ENCODE measurements at regions not wholly inside any gene's neighbourhood (a gene's known extent, or its start where the extent isn't known, plus 50 kb on each side); places are given as distances from the start of the nearest gene placed in this dataset.

DNA sequence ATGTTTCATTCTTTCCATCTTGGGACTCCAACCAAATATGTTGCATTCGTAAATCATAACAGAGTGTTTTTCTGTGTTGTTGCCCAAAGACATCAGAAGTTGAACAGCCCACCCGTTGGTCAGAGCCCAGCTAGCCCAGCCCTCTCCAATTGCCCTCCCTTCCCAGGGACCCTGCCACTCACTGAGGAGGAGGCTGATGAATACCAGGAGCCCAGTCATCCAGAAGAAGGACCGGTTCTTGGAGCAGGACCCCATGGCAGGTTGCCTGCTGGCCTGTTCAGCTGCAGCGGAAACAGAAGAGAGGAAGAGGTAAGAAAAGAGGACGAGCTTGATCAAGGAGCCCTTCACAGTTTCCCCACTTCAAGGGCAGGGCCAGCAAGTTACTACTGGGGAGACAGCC is 172.2 kb upstream of the ETV3 start:
- no peaks in the 10 kb centered on the region for H3K36me3 ChIP-seq (ENCODE audit: insufficient read depth, low read length)
- H3K4me1 ChIP-seq (ENCODE audit: insufficient read depth, low read length): no peaks in the 10 kb centered on the region
- no peak for DNase-seq (ENCODE audit: insufficient read length, low spot score, missing footprints)
- H3K79me2 ChIP-seq (ENCODE audit: insufficient read depth, low read length): no peaks in the 10 kb centered on the region
- H3K27ac ChIP-seq (ENCODE audit: low read depth, low read length): no peak overlapping the region
- no peak for TF ChIP-seq CTCF (IDR thresholded peaks at IDR 0.05; ENCODE audit: extremely low read depth, low read depth, low read length)
- H3K27me3 ChIP-seq (ENCODE audit: insufficient read depth, low read length): peaks cover 9% of the 10 kb centered on the region
- no peak overlapping the region for H3K4me3 ChIP-seq (ENCODE audit: insufficient read depth, low read length)
- H3K9me3 ChIP-seq (ENCODE audit: low read depth, low read length): no peaks in the 10 kb centered on the region
- H3K4me2 ChIP-seq (ENCODE audit: insufficient read depth, low read length): no peak overlapping the region
- no peaks in the 10 kb centered on the region for H4K20me1 ChIP-seq (ENCODE audit: insufficient read depth, low read length)
- no peak overlapping the region for H2AFZ ChIP-seq (ENCODE audit: low read length)

DNA sequence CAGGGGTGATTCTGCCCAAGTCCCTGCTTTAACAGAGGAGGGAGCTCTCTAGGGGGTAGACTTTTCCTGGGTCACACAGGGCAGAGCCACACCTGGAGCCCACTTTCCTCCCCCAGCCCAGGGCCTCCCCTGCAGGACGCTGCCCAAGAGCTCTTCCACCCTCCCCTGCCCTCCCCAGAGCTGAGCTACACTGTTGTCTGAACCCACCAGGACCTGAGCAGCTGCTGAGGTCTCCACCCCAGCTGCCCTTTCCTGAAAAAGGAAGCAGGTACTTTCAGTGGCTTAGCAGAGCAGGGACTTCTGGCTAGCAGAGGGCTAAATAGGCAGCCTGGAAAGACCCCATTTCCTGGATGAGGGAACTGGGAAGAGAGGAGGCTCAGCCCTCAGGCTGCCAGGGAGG is 169.3 kb upstream of the ETV3 start:
- Histone ChIP-seq H3K4me2 (ENCODE audit: insufficient read depth, low read length) (no peak overlapping the region), H3K27me3 (ENCODE audit: insufficient read depth, low read length) (peaks cover 9% of the 10 kb centered on the region), H3K79me2 (ENCODE audit: insufficient read depth, low read length) (no peaks in the 10 kb centered on the region), H3K4me1 (ENCODE audit: insufficient read depth, low read length) (no peaks in the 10 kb centered on the region), H3K27ac (ENCODE audit: low read depth, low read length) (no peak overlapping the region), H4K20me1 (ENCODE audit: insufficient read depth, low read length) (no peaks in the 10 kb centered on the region), H2AFZ (ENCODE audit: low read length) (no peak overlapping the region), H3K9me3 (ENCODE audit: low read depth, low read length) (no peaks in the 10 kb centered on the region), H3K4me3 (ENCODE audit: insufficient read depth, low read length) (no peak overlapping the region), H3K36me3 (ENCODE audit: insufficient read depth, low read length) (no peaks in the 10 kb centered on the region)
- TF ChIP-seq CTCF (IDR thresholded peaks at IDR 0.05; ENCODE audit: extremely low read depth, low read depth, low read length): no peak
- no peak for DNase-seq (ENCODE audit: insufficient read length, low spot score, missing footprints)

- Histone ChIP-seq H3K4me1 (ENCODE audit: insufficient read depth, low read length) (no peaks in the 10 kb centered on the region), H3K9me3 (ENCODE audit: low read depth, low read length) (no peaks in the 10 kb centered on the region), H3K79me2 (ENCODE audit: insufficient read depth, low read length) (no peaks in the 10 kb centered on the region), H3K36me3 (ENCODE audit: insufficient read depth, low read length) (no peaks in the 10 kb centered on the region), H3K27me3 (ENCODE audit: insufficient read depth, low read length) (peaks cover 9% of the 10 kb centered on the region), H3K4me3 (ENCODE audit: insufficient read depth, low read length) (no peak overlapping the region), H3K4me2 (ENCODE audit: insufficient read depth, low read length) (no peak overlapping the region), H3K27ac (ENCODE audit: low read depth, low read length) (no peak overlapping the region), H2AFZ (ENCODE audit: low read length) (no peak overlapping the region), H4K20me1 (ENCODE audit: insufficient read depth, low read length) (no peaks in the 10 kb centered on the region)
- TF ChIP-seq CTCF (IDR thresholded peaks at IDR 0.05; ENCODE audit: extremely low read depth, low read depth, low read length): no peak
- DNase-seq (ENCODE audit: insufficient read length, low spot score, missing footprints): no peak
Measured at GRCh38 chr1:157306896-157307295, 168.7 kb upstream of the ETV3 start.

DNA sequence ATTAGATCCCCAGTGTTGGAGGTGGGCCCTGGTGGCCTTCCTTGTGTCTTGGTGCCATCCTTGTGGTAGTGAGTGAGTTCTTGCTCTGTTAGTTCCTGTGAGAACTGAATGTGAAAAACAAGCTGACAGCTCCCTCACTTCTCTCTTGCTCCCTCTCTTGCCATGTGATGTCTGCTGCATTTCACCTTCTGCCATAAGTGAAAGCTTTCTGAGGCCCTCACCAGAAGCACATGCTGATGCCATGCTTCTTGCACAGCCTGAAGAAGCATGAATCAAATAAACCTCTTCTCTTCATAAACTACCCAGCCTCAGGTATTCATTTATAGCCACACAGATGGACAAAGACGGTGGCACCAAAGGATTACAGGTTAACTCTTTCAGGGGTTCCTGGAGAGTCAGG is 166.1 kb upstream of the ETV3 start:
- H3K79me2 ChIP-seq (ENCODE audit: insufficient read depth, low read length): no peaks in the 10 kb centered on the region
- H3K9me3 ChIP-seq (ENCODE audit: low read depth, low read length): no peaks in the 10 kb centered on the region
- H3K27me3 ChIP-seq (ENCODE audit: insufficient read depth, low read length): no peaks in the 10 kb centered on the region
- no peak overlapping the region for H2AFZ ChIP-seq (ENCODE audit: low read length)
- H3K27ac ChIP-seq (ENCODE audit: low read depth, low read length): no peak overlapping the region
- H3K36me3 ChIP-seq (ENCODE audit: insufficient read depth, low read length): no peaks in the 10 kb centered on the region
- H3K4me2 ChIP-seq (ENCODE audit: insufficient read depth, low read length): no peak overlapping the region
- TF ChIP-seq CTCF (IDR thresholded peaks at IDR 0.05; ENCODE audit: extremely low read depth, low read depth, low read length): no peak
- no peak for DNase-seq (ENCODE audit: insufficient read length, low spot score, missing footprints)
- no peaks in the 10 kb centered on the region for H3K4me1 ChIP-seq (ENCODE audit: insufficient read depth, low read length)
- H4K20me1 ChIP-seq (ENCODE audit: insufficient read depth, low read length): no peaks in the 10 kb centered on the region
- no peak overlapping the region for H3K4me3 ChIP-seq (ENCODE audit: insufficient read depth, low read length)
